ENCODE measurements at regions not wholly inside any gene's neighbourhood (a gene's known extent, or its start where the extent isn't known, plus 50 kb on each side); places are given as distances from the start of the nearest gene placed in this dataset.

DNA sequence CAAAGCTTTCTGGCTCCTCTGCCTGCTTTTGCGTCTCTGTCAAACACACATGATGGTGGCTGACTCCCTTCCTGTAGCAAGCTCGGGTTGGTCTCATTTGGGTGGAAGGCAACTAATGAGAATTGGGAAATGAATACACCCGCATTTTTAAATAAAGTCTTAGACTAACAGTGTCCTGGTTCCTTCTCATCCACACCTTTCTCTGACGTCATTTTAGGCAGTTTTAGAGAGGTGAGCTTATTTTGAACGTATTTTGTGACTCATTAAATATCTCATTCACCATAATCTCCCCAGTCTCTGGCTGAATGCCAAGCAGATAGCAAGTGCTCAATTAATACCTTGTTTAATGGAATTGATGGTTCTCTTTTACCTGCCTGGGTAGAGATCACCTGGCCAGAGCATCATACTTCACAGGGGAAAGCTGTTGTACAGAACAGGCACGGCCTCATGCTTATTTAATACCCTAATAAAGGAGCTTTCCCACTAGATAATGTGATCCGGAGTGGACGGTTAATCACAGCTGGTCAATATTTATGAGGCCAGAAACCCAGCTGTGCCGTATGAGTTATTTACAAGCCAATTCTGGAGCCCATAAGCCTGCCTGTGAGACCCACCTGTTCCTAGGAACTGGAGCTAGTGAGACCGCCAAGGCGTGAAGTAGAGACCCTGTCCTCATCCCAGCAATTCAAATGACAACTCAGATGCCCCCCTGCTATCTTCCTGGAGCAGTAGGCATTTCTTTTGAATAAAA, 149.7 kb upstream of the PROK2 start:
- no peak for TF ChIP-seq POLR2AphosphoS5 (IDR thresholded peaks at IDR 0.05; ENCODE audit: low read depth, low read length)
- TF ChIP-seq POLR2A (IDR thresholded peaks at IDR 0.05; ENCODE audit: low read depth, low read length): no peak
